Tongue (tissue), 2 donors: ENCODE measurements at regions not wholly inside any gene's neighbourhood (a gene's known extent, or its start where the extent isn't known, plus 50 kb on each side); places are given as distances from the start of the nearest gene placed in this dataset. TPM values are rescaled to one million over a fixed set of nuclear protein-coding genes. Genes with fewer than 3 reads are reported as not detected.

ENCODE experiments used
- DNase-seq: peaks from one replicate; pipeline ENCODE4 v3.0.0-alpha.2; 2015
- small RNA-seq: library from RNA; depleted of rRNA; stranded (forward); fragments of <200 nt; gene quantifications from one replicate; pipeline ENCODE3, GENCODE V24; 2014; ENCODE audit warnings: low replicate concordance

DNA sequence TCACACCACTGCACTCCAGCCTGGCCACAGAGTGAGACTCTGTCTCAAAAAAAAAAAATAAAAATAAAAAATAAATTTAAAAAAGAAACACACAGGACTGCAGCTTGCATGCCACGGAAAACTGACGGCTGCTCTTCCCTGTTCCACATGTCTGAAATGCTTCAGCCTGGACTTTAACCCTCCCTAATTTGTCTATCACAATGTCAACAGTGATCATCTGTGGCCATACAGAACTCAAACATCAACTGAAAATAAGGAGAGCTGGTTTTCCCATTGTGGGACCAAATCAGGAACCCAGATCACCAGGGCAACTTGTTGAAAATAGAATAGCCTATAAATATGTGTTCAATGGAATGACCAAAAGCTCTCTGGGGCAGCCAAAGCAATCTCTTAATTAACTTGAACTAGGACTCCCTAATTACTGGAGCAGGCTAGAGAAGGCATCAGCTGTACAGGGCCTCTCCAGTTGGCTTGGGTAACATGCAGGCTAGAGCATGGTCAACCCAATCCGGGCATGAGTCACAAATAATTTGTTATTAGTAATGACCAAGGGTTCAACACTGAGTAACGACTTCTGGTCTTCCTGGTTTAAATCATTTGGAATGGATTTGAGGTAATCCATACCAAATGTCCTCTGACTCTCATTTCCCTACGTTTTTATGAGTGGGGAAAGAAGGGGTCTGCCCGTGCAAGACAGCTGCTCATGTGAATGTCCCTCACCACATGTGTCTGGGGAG lies 62.7 kb upstream of the KAZN start:
- no peak for DNase-seq

DNA sequence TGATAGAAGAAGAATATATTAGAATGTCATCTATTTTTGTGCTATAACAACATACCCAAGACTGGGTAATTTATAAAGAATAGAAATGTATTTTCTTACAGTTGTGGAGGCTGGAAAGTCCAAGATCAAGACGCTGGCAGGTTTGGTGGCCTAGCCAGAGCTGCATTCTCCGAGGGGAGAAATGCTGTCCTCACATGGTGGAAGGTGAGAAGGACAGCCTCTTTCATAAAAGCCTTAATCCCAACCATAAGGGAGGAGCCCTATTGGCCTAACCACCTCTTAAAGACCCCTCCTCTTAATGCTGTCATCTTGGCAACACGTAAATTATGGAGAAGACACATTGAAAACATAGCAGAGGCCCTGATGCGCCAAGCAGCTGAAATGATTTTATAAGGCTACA lies 60.1 kb upstream of the KAZN start:
- DNase-seq, result no peak

DNA sequence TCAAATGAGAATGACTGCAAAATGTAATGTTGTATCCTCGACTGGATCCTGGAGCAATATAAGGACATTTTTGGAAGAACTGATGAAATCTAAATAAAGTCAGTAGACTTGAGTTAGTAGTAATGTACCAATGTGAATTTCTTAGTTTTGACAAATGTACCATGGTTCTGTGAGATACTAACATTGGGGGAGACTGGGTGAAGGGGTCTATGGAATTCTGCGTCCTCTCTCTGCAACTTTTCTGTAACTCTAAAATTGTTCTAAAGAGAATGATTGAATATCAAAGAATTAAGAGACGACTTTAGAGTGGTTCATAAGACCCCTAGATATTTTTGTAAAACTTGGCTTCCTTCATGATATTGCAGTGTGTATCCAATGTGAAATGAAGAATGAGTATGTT lies 59.2 kb upstream of the KAZN start:
- no peak for DNase-seq

DNA sequence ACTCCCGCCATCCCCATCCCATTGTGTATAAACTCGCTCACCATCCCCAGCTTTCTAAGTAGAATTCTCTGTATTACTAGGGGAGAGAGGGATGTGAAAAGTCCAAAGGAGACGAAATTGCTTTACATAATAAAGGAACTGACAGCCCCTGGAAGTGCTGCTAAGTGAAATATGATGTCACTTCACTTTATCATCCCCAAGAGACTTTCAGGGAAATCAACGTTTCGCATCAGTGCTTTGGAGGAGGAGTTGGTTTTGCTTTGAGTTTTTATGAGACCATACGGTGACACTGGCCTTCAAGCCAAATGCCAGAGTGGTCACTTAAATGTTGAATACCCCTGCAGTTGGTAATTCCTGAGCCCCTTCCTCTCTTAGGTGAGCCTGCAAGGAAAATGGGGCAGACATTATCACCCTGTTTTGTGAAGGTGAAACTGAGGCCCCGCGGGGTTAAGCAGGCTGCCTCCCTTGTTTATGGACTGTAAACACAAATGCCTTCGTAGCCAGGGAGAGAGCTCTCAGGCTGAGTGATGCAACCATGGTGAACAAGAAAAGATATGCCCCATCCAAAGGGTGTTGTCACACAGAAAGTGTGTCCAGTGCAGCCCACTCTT lies 58.4 kb upstream of the KAZN start:
- no peak for DNase-seq

DNA sequence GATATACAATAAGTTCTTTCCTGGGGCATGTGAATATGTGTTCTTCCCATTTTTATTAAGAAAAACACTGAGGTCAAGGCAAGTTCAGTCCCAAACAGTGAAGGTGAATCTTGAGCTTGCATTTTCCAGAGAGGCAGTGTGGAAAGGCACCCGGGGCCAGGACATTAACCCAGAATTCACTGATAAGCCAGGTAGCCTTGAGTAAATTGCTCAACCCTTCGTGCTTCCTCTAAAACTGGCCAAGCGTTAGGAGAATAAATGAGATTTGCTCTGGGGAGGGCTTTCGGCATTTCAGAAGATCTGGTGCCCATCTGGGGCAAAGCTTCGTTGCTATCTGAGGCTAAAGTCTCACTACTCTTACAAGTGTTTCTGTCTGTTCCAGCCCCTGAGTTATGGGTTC lies 57.1 kb upstream of the KAZN start:
- DNase-seq, result no peak

DNA sequence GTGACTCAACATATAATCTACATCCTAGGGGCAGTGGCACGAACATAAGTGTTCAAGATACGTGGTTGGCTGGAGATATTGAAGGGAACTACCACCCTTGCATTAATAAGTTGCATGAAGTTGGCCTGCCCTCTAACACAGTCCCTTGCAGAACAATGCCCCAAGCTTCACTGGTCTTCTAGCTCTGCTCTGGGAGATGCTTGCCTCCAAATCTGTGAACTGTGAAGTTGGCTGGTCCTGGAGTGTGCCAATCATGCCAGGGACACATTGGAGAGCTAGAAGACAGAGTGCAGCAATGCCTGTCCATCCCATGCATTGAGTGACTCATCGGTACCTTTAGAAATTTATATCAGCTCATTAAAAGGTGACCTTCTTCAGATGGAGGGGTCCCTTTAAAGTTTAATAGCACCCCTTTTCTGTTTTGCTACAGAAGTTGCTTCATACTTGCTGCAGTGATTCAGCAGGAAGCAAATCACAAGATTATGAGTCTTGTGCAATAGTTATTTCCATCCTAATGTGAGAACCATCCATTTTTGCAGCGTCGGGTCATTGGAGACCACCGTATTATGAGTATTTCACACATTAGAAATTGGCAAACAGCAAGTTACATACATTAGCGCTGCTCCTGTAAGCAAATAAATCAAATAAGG lies 55.2 kb upstream of the KAZN start:
- no peak for DNase-seq

DNA sequence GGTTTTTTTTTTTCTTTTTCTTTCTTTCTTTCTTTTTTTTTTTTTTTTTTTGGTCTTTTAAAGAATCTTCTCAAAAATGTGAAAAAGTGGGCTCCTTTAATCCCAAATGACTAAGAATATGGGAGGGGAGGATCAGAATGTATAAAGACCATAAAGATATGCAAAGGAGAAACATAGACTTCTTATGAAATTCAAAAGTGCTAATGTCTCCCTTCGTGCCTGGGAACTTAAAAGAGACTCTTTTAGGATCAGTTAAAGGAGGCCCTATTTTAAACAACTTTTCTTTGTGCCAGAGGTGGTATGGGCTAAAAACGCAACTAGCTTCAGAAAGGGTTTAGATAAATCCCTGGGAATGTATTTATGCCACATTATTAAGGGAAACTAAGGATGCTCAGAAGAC lies 54.2 kb upstream of the KAZN start:
- DNase-seq, result no peak

DNA sequence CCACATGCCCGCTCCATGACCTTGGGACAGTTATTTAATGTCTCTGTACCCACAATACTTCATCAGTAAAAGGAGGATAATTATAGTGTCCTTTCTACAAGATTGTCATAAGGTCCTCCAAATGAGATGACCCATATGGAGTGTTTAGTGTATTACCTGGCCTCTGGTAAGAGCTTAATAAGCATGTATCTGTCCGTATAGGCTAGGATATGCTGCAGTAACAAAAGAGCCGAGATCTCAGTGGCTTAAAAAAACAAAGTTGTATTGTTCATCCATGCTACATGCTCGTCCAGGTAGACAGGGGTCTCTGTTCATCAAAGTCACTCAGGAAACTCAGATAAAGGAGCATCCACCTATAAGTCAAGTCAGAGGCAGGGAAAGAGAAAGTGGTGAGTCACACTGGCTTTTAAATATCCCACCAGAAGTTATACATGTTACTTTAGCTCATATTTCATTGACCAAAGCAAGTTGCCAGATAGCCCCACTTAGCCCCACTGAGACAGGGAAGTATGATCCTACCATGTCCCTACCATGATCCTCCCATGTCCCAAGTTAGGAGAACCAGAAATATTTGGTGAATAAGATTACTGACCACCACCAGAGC lies 53.0 kb upstream of the KAZN start:
- DNase-seq, result no peak

DNA sequence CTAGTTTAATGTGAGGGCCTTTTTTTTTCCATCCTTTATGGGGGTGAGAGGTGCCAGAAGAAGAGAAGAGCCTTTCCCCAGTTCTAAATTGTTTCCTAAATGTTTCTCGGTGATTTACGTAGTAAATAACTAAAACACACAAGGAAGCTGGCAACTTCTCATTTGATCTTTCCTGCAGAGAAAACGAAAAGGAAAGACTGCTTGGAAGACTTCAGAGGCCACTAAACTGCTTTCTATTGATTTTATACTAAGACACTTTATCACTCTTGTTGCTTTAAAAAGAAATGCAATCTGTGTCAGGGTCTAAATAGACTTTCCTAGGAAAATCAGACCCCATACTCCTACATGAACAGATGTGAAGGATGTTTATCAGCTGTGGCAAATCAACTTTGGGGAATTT lies 52.1 kb upstream of the KAZN start:
- DNase-seq, result no peak

Small RNA genes lying in the stretch of these regions (small RNA-seq; reads per million reads assigned to genes)
- not detected for gene RNU6-1265P
